HEK293 (cell line): ENCODE measurements at regions not wholly inside any gene's neighbourhood (a gene's known extent, or its start where the extent isn't known, plus 50 kb on each side); places are given as distances from the start of the nearest gene placed in this dataset.

Experiments used
- BCL11B ChIP-seq: fragments of 450-650 bp; formaldehyde crosslinking; IDR thresholded peaks from 2 replicates; pipeline ENCODE4 v1.5.1; 2016; ENCODE audit warnings: low read depth, missing biosample characterization, missing genetic modification characterization
- PRDM1 ChIP-seq: fragments of 450-650 bp; formaldehyde crosslinking; IDR thresholded peaks from 2 replicates; pipeline ENCODE4; 2016; ENCODE audit warnings: missing biosample characterization, missing genetic modification characterization
- TCF7L2 ChIP-seq: IDR thresholded peaks from 2 replicates; pipeline ENCODE4 v1.6.1; 2011; ENCODE audit warnings: low read depth, mild to moderate bottlenecking, inconsistent platforms, low read length, moderate library complexity, borderline replicate concordance
- ZNF146 ChIP-seq: fragments of 450-650 bp; formaldehyde crosslinking; IDR thresholded peaks from 2 replicates; pipeline ENCODE4 v1.5.1; 2016; ENCODE audit warnings: missing biosample characterization, missing genetic modification characterization
- ZNF24 ChIP-seq: fragments of 450-650 bp; formaldehyde crosslinking; IDR thresholded peaks from 2 replicates; pipeline ENCODE4 v1.5.1; 2016; ENCODE audit warnings: missing biosample characterization, missing genetic modification characterization
- ZSCAN23 ChIP-seq: fragments of 450-650 bp; formaldehyde crosslinking; IDR thresholded peaks from 2 replicates; pipeline ENCODE4 v1.5.1; 2016; ENCODE audit warnings: missing biosample characterization, missing genetic modification characterization
- TF ChIP-seq, protein P1 (sequence below): fragments of 450-650 bp; formaldehyde crosslinking; IDR thresholded peaks from 2 replicates; pipeline ENCODE4 v1.5.1; 2016; ENCODE audit warnings: missing biosample characterization, missing genetic modification characterization
- TF ChIP-seq, protein P2 (sequence below): fragments of 450-650 bp; formaldehyde crosslinking; IDR thresholded peaks from 2 replicates; pipeline ENCODE4 v1.5.1; 2016; ENCODE audit warnings: missing biosample characterization, missing genetic modification characterization
- TF ChIP-seq, protein P3 (sequence below): fragments of 450-650 bp; formaldehyde crosslinking; IDR thresholded peaks from 2 replicates; pipeline ENCODE4 v1.5.1; 2016; ENCODE audit warnings: missing biosample characterization, missing genetic modification characterization

DNA sequence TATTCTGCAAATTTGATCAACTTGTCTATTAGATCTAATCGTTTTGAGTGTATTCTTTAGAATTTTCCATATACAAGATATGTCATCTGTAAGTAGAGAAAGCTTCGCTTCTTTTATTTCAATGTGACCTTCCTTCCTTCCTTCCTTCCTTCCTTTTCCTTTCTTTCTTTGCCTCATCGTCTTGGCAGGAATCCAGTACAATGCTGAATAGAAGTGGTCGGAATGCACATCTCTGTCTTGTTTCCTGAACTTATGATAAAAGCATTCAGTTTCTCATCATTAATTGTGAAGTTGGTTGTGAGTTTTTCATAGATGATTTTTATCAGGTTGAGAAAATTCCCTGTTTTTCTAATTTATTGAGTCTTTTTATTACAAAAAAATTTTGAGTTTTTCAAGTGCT is 300.7 kb upstream of the ZNF32 start:
- TF ChIP-seq, protein P1, sequence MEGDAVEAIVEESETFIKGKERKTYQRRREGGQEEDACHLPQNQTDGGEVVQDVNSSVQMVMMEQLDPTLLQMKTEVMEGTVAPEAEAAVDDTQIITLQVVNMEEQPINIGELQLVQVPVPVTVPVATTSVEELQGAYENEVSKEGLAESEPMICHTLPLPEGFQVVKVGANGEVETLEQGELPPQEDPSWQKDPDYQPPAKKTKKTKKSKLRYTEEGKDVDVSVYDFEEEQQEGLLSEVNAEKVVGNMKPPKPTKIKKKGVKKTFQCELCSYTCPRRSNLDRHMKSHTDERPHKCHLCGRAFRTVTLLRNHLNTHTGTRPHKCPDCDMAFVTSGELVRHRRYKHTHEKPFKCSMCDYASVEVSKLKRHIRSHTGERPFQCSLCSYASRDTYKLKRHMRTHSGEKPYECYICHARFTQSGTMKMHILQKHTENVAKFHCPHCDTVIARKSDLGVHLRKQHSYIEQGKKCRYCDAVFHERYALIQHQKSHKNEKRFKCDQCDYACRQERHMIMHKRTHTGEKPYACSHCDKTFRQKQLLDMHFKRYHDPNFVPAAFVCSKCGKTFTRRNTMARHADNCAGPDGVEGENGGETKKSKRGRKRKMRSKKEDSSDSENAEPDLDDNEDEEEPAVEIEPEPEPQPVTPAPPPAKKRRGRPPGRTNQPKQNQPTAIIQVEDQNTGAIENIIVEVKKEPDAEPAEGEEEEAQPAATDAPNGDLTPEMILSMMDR (tag by site-specific recombination), result no peak
- TF ChIP-seq, protein P2, sequence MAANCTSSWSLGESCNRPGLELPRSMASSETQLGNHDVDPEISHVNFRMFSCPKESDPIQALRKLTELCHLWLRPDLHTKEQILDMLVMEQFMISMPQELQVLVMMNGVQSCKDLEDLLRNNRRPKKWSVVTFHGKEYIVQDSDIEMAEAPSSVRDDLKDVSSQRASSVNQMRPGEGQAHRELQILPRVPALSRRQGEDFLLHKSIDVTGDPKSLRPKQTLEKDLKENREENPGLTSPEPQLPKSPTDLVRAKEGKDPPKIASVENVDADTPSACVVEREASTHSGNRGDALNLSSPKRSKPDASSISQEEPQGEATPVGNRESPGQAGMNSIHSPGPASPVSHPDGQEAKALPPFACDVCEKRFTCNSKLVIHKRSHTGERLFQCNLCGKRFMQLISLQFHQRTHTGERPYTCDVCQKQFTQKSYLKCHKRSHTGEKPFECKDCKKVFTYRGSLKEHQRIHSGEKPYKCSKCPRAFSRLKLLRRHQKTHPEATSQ, result no peak
- no peak for TF ChIP-seq TCF7L2
- no peak for TF ChIP-seq ZSCAN23 (tag by site-specific recombination)
- TF ChIP-seq PRDM1 (tag by site-specific recombination), result no peak
- TF ChIP-seq ZNF24, result no peak
- TF ChIP-seq, protein P3, sequence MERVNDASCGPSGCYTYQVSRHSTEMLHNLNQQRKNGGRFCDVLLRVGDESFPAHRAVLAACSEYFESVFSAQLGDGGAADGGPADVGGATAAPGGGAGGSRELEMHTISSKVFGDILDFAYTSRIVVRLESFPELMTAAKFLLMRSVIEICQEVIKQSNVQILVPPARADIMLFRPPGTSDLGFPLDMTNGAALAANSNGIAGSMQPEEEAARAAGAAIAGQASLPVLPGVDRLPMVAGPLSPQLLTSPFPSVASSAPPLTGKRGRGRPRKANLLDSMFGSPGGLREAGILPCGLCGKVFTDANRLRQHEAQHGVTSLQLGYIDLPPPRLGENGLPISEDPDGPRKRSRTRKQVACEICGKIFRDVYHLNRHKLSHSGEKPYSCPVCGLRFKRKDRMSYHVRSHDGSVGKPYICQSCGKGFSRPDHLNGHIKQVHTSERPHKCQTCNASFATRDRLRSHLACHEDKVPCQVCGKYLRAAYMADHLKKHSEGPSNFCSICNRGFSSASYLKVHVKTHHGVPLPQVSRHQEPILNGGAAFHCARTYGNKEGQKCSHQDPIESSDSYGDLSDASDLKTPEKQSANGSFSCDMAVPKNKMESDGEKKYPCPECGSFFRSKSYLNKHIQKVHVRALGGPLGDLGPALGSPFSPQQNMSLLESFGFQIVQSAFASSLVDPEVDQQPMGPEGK (tag by site-specific recombination), result no peak
- no peak for TF ChIP-seq BCL11B
- no peak for TF ChIP-seq ZNF146 (tag by site-specific recombination)
